Left ventricle myocardium superior (tissue), 1 donor: ENCODE measurements at regions not wholly inside any gene's neighbourhood (a gene's known extent, or its start where the extent isn't known, plus 50 kb on each side); places are given as distances from the start of the nearest gene placed in this dataset.

ENCODE experiments used
- ATAC-seq: fragments of 200-7000 bp; cut with Tn5 transposase; one replicate; pipeline ENCODE4 v1.9.1; 2020; ENCODE audit warnings: mild to moderate bottlenecking, moderate library complexity
- DNase-seq: peaks from one replicate; pipeline ENCODE4 v3.0.0-alpha.2; 2020
- intact Hi-C: fragments of 100-400 bp; cut with micrococcal nuclease; formaldehyde crosslinking; loops from one replicate; pipeline ENCODE4 v1.11.0; 2022
- donor health status: DM: no; HTN: yes; CAD: no; lungs with severe emphysema.

DNA sequence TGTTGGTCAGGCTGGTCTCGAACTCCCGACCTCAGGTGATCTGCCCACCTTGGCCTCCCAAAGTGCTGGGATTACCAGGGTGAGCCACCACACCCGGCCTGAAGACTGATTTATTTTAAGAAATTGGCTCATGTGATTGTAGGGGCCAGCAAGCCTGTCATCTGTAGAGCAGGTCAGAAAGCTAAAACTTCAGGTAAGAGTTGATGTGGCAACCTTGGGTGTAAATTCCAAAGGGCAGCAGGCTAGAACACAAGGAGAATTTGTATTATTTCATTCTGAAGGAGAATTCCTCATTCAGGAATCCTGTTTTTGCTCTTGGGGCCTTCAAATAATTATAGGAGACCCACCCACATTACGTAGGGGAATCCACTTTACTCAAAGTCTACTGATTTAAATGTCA, 728.7 kb downstream of the LTN1 start:
- intact Hi-C loops = no loop called here
- DNase-seq (no peak), ATAC-seq (no peak)

GRCh38 chr21:28261298-28261697, 731.4 kb downstream of the LTN1 start:
- no peak for ATAC-seq
- no peak for DNase-seq
- intact Hi-C loops = no loop called here

DNA sequence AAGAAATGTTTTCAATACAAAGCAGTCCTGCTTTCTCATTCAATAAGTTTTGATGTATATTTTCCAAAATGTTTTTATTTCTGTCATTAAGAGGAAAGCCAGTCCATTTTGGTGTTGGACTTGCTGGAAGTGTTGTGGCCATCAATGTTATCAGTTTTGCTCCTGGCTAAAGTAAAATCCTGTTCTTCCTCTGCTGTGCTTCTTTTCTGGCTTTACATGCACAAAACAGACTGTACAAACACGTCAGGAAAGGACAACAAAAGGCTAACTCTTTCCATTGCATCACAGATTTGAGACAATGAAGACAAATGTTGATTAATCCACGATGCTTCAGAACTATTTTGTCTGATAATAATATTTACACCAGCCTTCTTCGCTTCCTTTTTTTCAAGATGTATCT, 735.4 kb downstream of the LTN1 start:
- intact Hi-C loops = no loop called here
- ATAC-seq (no peak), DNase-seq (no peak)

GRCh38 chr21:28256837-28257236, 735.8 kb downstream of the LTN1 start:
- intact Hi-C loops = no loop called here
- ATAC-seq = no peak
- DNase-seq = no peak

DNA sequence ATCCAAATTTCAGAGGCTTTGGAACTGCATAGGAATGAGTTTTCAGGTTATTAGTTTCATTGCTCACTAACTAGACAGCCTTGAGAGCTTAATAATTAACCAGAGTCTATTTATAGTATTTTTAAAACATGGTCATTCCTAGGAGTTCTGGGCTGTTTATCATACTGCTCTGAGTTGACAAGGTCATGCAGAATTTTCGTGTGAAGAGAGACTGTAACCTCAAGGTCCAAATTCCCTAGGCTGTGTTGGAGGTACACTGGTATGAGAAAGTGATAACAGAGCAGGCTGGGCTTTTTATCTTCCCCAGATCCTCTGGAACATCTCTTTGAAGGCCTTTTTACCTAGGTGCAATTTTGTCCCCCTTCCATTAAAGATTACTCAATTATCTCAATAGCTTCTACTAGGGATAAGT, 736.3 kb downstream of the LTN1 start:
- intact Hi-C loops = no loop called here
- ATAC-seq (no peak), DNase-seq (no peak)

DNA sequence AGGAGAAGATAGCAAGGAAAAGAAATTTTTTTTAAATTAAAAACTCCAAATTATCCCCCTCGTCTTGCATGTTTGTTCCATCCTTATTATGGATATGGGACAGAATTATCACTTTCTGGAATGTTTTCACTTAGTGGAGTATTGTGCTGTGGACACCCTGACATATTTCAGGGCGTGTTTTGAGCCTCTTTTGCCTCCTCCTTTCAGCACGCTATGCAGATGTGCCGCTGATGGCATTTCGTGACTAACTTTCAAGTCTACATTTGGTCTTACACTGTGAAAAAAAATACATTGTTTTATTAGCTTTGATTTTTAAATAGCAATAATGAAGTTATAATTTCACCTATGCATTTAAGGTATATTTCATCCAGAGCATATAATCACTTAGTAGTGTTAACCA, 738.7 kb downstream of the LTN1 start:
- DNase-seq (no peak), ATAC-seq (no peak)
- intact Hi-C loops = no loop called here

DNA sequence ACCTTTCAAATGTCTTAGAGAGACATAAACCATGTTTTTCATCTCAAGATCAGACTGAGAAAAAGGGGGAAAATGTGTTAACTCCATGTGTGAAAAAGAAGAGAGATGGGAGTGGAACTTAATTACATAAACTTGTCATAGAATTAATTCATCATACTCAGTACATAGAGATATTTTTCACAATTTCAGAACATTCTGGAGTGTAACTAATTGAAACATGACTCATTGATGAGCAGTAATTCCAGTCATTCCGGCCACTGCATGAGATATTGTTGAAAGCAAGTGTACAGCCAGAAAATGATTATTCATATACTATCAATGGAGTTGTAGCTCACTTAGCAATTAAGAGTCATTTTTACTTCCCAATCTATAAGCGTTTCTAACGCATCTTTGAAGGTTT, 739.3 kb downstream of the LTN1 start:
- intact Hi-C loops = no loop called here
- DNase-seq = no peak
- no peak for ATAC-seq

DNA sequence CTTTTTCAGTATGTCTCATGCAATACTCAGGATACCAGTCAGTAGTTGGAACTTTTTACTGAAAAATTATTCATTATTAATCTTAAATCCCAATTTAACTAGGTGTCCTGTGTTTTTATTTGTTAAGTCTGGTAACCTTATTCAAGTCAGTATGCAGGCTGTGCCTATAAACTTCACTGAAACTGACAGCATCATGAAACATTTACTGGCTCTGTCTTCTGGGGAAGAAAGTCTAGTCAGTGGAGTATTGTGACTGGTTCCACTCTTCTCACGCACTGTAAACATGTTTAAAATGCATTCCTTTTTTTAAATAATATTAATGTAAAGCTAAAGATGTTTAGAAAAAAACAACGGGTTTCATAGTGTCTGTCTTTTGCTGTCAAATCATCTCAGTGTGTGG, 739.7 kb downstream of the LTN1 start:
- ATAC-seq = no peak
- intact Hi-C loops = no loop called here
- DNase-seq = no peak

DNA sequence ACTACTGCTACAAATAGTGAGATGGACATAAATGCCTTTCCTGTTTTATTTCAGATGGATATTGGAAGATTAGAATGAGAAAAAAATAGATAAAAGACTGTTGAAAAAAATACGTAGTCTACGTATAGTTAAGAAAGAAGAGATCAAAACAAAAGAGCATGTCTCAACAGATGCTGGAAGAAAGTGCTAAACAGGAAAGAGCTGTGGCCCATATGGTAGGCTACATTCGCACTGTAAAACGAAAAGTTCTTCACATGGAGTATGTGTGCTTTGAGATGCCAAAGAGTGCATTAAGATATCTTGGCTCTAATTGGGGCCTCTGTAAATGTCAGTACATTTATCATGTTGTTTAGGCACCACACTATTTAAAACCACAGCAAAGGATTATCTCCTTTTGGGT, 741.7 kb downstream of the LTN1 start:
- DNase-seq (no peak), ATAC-seq (no peak)
- intact Hi-C loops = no loop called here

DNA sequence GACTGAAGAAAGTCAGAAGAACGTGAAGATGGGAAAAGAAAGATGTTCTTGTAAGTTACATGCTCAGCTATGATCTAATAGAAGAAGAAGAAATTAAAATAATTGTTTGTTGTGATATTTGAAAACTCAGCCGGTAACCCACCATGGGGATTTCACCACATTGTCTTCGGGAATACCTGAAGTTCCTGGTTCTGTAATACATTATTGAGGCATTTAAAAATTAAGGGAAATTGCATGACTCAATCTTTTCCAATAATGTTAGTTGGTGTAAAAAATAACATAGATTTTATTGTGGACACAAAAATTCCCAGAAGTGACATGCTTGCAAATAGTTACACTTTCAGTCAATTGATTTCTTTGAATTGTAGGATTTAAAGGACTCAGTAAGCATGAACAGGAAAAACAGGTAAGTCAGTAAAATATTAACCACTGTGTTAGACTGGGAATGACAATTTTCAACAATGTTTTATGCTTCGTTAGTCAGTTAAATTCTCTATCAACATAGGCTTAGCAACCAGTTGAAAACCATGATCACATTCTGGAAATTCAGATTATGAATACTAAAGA, 745.1 kb downstream of the LTN1 start:
- intact Hi-C loops = no loop called here
- ATAC-seq (no peak), DNase-seq (no peak)

GRCh38 chr21:28240586-28240985, 752.1 kb downstream of the LTN1 start:
- intact Hi-C loops = no loop called here
- DNase-seq (no peak), ATAC-seq (no peak)

- ATAC-seq = peak; percentile 88
- intact Hi-C loops = no loop called here
- DNase-seq = peak; percentile 72
Observed at GRCh38 chr21:28239340-28239739, 753.3 kb downstream of the LTN1 start.

DNA sequence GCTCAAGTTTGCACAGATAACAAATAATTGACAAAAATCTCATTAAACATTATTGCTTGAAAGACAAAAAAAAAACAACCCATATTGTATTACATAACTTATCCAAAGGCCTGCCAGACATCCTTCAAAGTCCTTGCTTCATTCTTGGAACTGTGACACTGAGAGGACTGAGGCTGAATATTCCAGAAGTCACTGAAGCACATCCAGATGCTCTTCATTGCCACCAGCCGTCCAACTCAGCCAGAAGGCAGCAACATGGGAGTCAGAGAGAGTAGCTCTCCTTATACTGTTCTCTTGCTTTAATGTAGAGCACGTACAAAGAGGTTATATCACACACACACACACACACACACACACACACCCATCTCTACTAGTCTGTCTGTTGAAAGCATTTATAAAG, 755.0 kb downstream of the LTN1 start:
- DNase-seq = peak; percentile 33
- intact Hi-C loops = no loop called here
- ATAC-seq = peak; percentile 55

GRCh38 chr21:28235169-28235895, 757.3 kb downstream of the LTN1 start:
- ATAC-seq (peak; percentile 30), DNase-seq (peak; percentile 31)
- intact Hi-C loops = no loop called here

DNA sequence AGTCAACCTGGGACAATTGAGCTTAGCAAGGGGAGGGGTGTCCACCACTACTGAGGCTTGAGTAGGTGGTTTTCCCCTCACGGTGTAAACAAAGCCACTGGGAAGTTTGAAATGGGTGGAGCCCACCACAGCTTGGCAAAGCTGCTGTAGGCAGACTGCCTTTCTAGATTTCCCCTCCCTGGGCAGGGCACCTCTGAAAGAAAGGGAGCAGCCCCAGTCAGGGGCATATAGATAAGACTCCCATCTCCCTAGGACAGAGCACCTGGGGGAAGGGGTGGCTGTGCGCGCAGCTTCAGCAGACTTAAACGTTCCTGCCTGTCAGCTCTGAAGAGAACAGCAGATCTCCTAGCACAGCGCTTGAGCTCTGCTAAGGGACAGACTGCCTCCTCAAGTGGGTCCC, 758.4 kb downstream of the LTN1 start:
- intact Hi-C loops = no loop called here
- ATAC-seq = no peak
- no peak for DNase-seq

- peak; percentile 70 for ATAC-seq
- DNase-seq = peak; percentile 31
Observed at GRCh38 chr21:28233536-28234220, 759.0 kb downstream of the LTN1 start.

DNA sequence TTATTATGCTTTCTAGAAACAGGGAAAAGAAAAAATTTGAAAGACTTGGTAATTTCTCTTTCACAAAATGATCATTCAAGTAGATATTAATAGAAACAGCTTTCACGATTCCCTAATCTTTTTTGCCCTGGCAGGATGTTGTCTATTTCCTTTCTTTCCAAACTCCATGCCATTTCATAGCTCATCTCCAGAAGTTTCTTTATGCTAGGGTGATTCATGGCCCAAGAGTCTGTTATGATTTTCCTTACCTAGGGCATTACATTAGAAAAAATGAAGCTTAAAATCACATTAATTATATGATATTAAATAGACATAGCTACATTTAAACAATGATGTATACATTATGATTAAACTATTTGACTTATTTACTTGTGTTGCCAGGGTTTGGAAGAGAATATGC, 762.1 kb downstream of the LTN1 start:
- DNase-seq (no peak), ATAC-seq (no peak)
- intact Hi-C loops = no loop called here

More at GRCh38 chr21:28233536-28234220, 759.0 kb downstream of the LTN1 start:
- intact Hi-C loops = no loop called here

- intact Hi-C loops = no loop called here
- ATAC-seq = no peak
Observed at GRCh38 chr21:28229814-28230213, 762.9 kb downstream of the LTN1 start.

DNA sequence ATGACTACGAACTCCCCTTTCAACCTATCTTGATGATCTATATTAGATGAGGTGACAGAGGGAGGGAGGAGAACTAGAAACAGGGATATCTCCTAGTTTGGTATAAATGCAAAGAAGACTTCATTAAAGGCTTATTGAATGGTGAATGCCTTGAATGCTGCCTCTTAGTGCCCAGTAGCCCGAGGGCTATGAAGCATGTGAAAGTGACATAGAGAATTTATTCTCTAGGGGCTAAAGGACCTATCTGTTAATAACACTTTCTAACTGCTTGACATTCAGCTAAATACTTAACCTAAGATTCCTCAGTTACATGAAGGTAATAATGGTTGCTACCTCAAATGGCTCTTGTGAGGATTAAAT, 764.1 kb downstream of the LTN1 start:
- DNase-seq (no peak), ATAC-seq (no peak)
- intact Hi-C loops = no loop called here

More at GRCh38 chr21:28229814-28230213, 762.9 kb downstream of the LTN1 start:
- no peak for DNase-seq

DNA sequence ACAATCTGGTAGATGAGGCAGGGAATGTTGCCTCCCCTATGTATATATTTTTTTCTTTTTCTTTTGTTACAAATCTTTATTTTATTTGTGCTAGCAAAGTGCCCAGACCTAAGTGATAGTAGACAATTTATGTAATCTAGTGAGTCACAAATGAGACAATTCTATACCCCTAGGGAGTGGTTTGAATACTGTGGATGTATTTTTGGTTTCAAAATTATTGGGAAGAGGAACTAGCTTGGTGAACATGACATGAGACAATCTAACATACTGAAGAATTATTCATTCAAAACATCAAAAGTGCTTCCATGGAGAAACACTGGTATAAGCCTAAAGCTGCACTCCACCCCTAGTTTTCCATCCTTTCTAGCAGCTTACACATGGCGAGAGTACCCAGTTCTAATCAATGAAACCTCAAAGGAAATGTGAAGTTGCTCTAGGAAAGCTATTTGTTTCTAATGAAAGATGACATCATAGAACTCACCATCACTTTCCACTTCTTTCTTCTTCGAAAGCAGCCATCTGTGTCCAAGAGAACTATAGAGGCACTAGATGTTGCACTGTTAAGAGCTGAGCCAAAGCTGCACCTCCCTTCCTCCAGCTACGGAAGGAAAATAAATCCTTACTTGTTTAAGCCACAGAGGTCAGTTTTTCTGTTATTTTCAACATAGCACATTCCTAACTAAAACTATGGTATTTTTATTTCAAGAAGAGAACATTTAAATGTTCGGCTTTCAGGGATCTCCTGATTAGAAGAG, 764.6 kb downstream of the LTN1 start:
- intact Hi-C loops = no loop called here
- no peak for DNase-seq
- no peak for ATAC-seq
